ENCODE measurements at regions not wholly inside any gene's neighbourhood (a gene's known extent, or its start where the extent isn't known, plus 50 kb on each side); places are given as distances from the start of the nearest gene placed in this dataset.

- TF ChIP-seq CTCF (IDR thresholded peaks at IDR 0.05 in 4 of 5, conservative IDR thresholded peaks at IDR 0.05 in 1 of 5) = no peak
- TF ChIP-seq POLR2A (IDR thresholded peaks at IDR 0.05) = peak in 1 of 2 donors; percentile 18
- H3K4me1 ChIP-seq = peaks cover 43 to 49% of the 10 kb centered on the region in 2 donors
- H3K36me3 ChIP-seq = no peaks in the 10 kb centered on the region
- H3K27ac ChIP-seq = peak overlapping the region; percentile 84 to 93 (median 89)
- DNase-seq (peak in 1 of 2 donors; percentile 51), ATAC-seq (peak; percentile 25 to 74)
- intact Hi-C loops (cut with DNase I; ENCODE audit: low total_unique reads) (loop anchor here (2.0 to 10.0 kb wide), 5 partner anchors 67 to 471 kb away; partner anchors contain the start of genes CITED2 and TXLNB), in situ Hi-C loops (cut with MboI; ENCODE audit: low sequenced_read_pairs in 4 of 4) (loop anchor here in 3 of 4 donors (5.0 to 25.0 kb wide), 5 partner anchors 66 to 529 kb away; partner anchors contain the start of gene CITED2 (in 1 of the 3))
- H3K4me3 ChIP-seq = no peak overlapping the region
- no peaks in the 10 kb centered on the region for H3K27me3 ChIP-seq
- H3K9me3 ChIP-seq = no peaks in the 10 kb centered on the region
Observed at GRCh38 chr6:139765825-139766285, 391.4 kb upstream of the CITED2 start.

- ATAC-seq = peak; percentile 95 to 98
- no peaks in the 10 kb centered on the region for H3K36me3 ChIP-seq
- no peaks in the 10 kb centered on the region for H3K9me3 ChIP-seq
- H3K4me1 ChIP-seq = peaks cover 50 to 55% of the 10 kb centered on the region in 2 donors
- DNase-seq = peak; percentile 76 to 85
- in situ Hi-C loops (cut with MboI; ENCODE audit: low sequenced_read_pairs in 4 of 4) = loop anchor here in 3 of 4 donors (5.0 to 25.0 kb wide), 5 partner anchors 377 to 527 kb away; partner anchors contain the start of gene CITED2 (in 1 of the 3)
- no peaks in the 10 kb centered on the region for H3K27me3 ChIP-seq
- H3K4me3 ChIP-seq = no peak overlapping the region
- H3K27ac ChIP-seq = peak overlapping the region; percentile 84 to 93 (median 89)
- TF ChIP-seq CTCF (IDR thresholded peaks at IDR 0.05 in 4 of 5, conservative IDR thresholded peaks at IDR 0.05 in 1 of 5) (no peak), POLR2A (IDR thresholded peaks at IDR 0.05) (peak in 1 of 2 donors; percentile 49)
- intact Hi-C loops (cut with DNase I; ENCODE audit: low total_unique reads) = loop anchor here (2.0 to 10.0 kb wide), 7 partner anchors 68 to 470 kb away; partner anchors contain the start of genes CITED2 and TXLNB
Observed at GRCh38 chr6:139764498-139764986, 390.1 kb upstream of the CITED2 start.

GRCh38 chr6:139763468-139764210 lies 389.2 kb upstream of the CITED2 start:
- intact Hi-C loops (cut with DNase I; ENCODE audit: low total_unique reads) = loop anchor here (2.0 to 10.0 kb wide), 7 partner anchors 69 to 469 kb away; partner anchors contain the start of genes CITED2 and TXLNB
- peaks cover 57 to 64% of the 10 kb centered on the region in 2 donors for H3K4me1 ChIP-seq

More at GRCh38 chr6:139763468-139764210, 389.2 kb upstream of the CITED2 start:
- DNase-seq = no peak
- Histone ChIP-seq H3K36me3 (no peaks in the 10 kb centered on the region), H3K9me3 (no peaks in the 10 kb centered on the region), H3K27me3 (no peaks in the 10 kb centered on the region), H3K27ac (peak overlapping the region; percentile 84 to 93 (median 89)), H3K4me3 (no peak overlapping the region)
- TF ChIP-seq CTCF (IDR thresholded peaks at IDR 0.05 in 4 of 5, conservative IDR thresholded peaks at IDR 0.05 in 1 of 5) (no peak), POLR2A (IDR thresholded peaks at IDR 0.05) (no peak)
- no peak for ATAC-seq
- in situ Hi-C loops (cut with MboI; ENCODE audit: low sequenced_read_pairs in 4 of 4) = loop anchor here in 3 of 4 donors (5.0 to 25.0 kb wide), 5 partner anchors 376 to 526 kb away; partner anchors contain the start of gene CITED2 (in 1 of the 3)
